HUES48 (cell line): ENCODE measurements at regions not wholly inside any gene's neighbourhood (a gene's known extent, or its start where the extent isn't known, plus 50 kb on each side); places are given as distances from the start of the nearest gene placed in this dataset.
"Not testable (repeated sequence)": the region's sequence is repeated elsewhere in the genome, so short reads cannot be mapped to it uniquely, and the experiment has no call there.

Experiments used
- H3K27ac ChIP-seq: one replicate; pipeline ENCODE4 v1.7.0; 2013; ENCODE audit warnings: low read depth, low read length, inconsistent platforms
- H3K27me3 ChIP-seq: 2 replicates; pipeline ENCODE4 v1.6.1; 2013; ENCODE audit warnings: mild to moderate bottlenecking, low read length; ENCODE audit not compliant: control insufficient read depth, insufficient read depth
- H3K36me3 ChIP-seq: 2 replicates; pipeline ENCODE4 v1.6.1; 2013; ENCODE audit warnings: low read length; ENCODE audit not compliant: control insufficient read depth, insufficient read depth
- H3K4me1 ChIP-seq: 2 replicates; pipeline ENCODE4 v1.6.1; 2013; ENCODE audit warnings: mild to moderate bottlenecking, low read length; ENCODE audit not compliant: control insufficient read depth, insufficient read depth
- H3K4me3 ChIP-seq: 2 replicates; pipeline ENCODE4 v1.5.1; 2013; ENCODE audit warnings: mild to moderate bottlenecking, low read depth, low read length
- H3K9ac ChIP-seq: 2 replicates; pipeline ENCODE4 v1.6.1; 2013; ENCODE audit warnings: mild to moderate bottlenecking, low read depth, low read length, moderate library complexity
- H3K9me3 ChIP-seq: 2 replicates; pipeline ENCODE4 v1.6.1; 2013; ENCODE audit warnings: low read length; ENCODE audit not compliant: control insufficient read depth, insufficient read depth

DNA sequence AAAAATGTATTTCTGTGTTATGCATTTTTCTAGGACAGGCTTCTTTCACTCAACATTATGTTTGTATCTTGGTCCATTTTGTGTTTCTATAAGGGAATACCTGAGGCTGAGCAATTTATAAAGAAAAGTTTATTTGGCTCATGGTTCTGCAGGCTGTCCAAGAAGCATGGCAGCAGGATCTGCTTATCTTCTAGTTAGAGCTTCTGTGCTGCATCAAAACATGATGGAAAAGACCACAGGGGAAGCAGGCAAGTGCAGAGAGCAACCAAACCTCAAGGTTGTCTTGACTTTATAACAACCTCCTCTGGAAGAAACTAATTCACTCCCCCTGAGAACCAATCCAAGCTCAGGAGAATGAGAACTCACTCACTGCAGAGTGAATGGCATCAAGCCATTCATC lies 1601.0 kb upstream of the NUDT12 start:
- Histone ChIP-seq H3K36me3 (no peaks in the 10 kb centered on the region), H3K9ac (no peak overlapping the region), H3K4me3 (no peak overlapping the region), H3K27me3 (no peaks in the 10 kb centered on the region), H3K9me3 (peaks cover 4% of the 10 kb centered on the region; the same call in 1 of the 2 replicates), H3K27ac (no peak overlapping the region), H3K4me1 (0 out of 2 replicates have a peak, but pooled peaks cover 5% of the 10 kb centered on the region)

DNA sequence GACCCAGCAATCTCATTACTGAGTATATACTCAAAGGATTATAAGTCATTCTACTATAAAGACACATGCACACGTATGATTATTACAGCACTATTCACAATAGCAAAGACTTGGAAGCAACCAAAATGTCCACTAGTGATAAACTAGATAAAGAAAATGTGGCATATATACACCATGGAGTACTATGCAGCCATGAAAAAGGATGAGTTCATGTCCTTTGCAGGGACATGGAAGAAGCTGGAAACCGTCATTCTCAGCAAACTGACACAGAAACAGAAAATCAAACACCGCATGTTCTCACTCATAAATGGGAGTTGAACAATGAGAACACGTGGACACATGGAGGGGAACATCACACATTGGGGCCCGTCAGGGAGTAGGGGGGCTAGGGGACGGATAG lies 1600.0 kb upstream of the NUDT12 start:
- H3K27ac ChIP-seq, H3K4me1 ChIP-seq, H3K9me3 ChIP-seq, H3K4me3 ChIP-seq, H3K27me3 ChIP-seq, H3K36me3 ChIP-seq, H3K9ac ChIP-seq: not testable (repeated sequence)

DNA sequence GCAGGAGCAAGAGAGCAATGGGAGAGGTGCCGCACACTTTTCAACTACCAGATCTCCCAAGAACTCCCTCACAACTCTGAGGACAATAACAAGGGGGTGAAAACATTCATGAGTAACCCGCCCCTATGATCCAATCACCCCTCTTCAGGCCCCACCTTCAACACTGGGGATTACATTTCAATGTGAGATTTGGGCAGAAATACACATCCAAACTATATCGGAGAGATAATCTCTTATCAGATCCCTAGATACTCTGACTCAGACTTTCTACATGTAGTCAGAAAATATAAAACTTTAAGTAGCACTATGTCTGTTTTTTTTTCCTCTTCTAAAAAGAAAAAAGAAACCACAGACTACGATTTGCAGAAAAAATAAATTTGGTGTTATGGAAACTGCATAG lies 1595.9 kb upstream of the NUDT12 start:
- Histone ChIP-seq H3K27me3 (no peaks in the 10 kb centered on the region), H3K4me3 (no peak overlapping the region), H3K27ac (no peak overlapping the region), H3K9me3 (peaks cover 4% of the 10 kb centered on the region; the same call in 1 of the 2 replicates), H3K4me1 (no peaks in the 10 kb centered on the region), H3K36me3 (no peaks in the 10 kb centered on the region), H3K9ac (no peak overlapping the region)

DNA sequence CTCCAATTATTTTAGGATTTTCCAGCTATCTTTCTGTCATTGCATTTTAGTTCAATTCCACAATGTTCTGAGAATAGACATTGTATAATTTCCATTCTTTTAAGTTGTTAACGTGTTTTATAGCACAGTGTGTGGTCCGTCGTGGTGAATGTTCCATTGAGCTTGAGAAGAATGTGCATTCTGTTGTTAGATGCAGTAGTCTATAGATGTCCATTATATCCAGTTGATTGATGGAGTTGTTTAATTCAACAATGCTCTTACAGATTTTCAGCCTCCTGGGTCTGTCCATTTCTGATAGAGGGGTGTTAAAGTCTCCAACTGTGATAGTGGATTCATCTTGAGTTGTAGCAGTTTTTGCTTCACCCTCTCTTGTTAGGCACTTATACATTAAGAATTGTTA lies 1587.7 kb upstream of the NUDT12 start:
- no peak overlapping the region for H3K9ac ChIP-seq
- no peak overlapping the region for H3K4me3 ChIP-seq
- H3K4me1 ChIP-seq = no peaks in the 10 kb centered on the region
- no peaks in the 10 kb centered on the region for H3K36me3 ChIP-seq
- no peaks in the 10 kb centered on the region for H3K9me3 ChIP-seq
- no peaks in the 10 kb centered on the region for H3K27me3 ChIP-seq
- H3K27ac ChIP-seq = no peak overlapping the region

DNA sequence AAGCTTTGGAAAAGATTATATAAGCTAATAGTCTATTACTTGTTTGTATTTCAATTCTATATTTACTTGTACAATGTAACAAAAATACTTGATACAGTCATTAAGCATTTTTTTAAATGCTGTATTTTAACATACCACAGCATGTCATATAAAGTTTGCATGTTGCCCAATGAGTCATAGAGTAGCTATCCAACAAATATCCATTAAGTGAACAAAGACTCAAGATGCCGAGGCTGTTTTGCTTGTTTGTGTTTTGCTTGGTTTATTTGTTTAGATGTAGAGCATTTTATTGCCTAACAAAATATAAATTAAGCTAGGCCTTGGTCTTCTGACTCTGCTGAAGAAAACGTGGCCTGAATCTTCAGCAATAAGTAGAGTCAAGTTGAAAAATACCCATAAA lies 1584.3 kb upstream of the NUDT12 start:
- Histone ChIP-seq H3K4me1 (no peaks in the 10 kb centered on the region), H3K9me3 (no peaks in the 10 kb centered on the region), H3K27me3 (no peaks in the 10 kb centered on the region), H3K36me3 (no peaks in the 10 kb centered on the region), H3K9ac (no peak overlapping the region), H3K4me3 (no peak overlapping the region), H3K27ac (no peak overlapping the region)

DNA sequence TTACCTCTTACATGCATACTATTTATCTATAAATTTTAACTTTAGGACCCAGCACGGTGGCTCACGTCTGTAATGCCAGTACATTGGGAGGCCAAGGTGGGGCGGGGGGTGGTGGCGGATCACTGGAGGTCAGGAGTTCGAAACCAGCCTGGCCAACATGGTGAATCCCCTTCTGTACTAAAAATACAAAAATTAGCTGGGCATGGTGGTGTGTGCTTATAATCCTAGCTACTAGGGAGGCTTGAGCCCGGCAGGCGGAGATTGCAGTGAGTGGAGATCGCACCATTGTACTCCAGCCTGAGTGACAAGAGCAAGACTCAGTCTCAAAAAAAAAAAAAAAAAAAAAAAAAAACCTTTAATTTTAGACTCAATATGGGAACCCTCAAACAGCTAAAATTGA lies 1582.6 kb upstream of the NUDT12 start:
- H3K27ac ChIP-seq = no peak overlapping the region
- H3K36me3 ChIP-seq = no peaks in the 10 kb centered on the region
- no peaks in the 10 kb centered on the region for H3K27me3 ChIP-seq
- no peaks in the 10 kb centered on the region for H3K9me3 ChIP-seq
- no peak overlapping the region for H3K9ac ChIP-seq
- H3K4me1 ChIP-seq = no peaks in the 10 kb centered on the region
- no peak overlapping the region for H3K4me3 ChIP-seq

DNA sequence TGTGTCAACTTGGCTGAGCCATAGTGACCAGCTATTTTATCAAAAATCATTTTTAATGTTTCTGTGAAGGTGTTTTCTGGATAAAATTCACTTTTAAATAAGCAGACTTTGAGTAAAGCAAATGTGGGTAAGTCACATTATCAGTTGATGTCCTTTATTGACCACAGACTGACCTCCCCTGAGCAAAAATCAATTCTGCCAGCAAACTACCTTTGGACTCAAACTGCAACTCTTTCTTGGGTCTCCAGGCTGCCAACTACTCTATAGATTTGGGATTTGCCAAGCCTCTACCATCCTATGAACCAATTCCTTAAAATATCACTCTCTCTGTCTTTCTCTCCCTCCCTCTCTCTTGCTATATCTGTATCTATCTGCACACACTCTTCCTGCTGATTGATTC lies 1571.7 kb upstream of the NUDT12 start:
- Histone ChIP-seq H3K27ac (no peak overlapping the region), H3K36me3 (no peaks in the 10 kb centered on the region), H3K4me3 (no peak overlapping the region), H3K27me3 (no peaks in the 10 kb centered on the region), H3K9ac (no peak overlapping the region), H3K4me1 (no peaks in the 10 kb centered on the region), H3K9me3 (no peaks in the 10 kb centered on the region)

DNA sequence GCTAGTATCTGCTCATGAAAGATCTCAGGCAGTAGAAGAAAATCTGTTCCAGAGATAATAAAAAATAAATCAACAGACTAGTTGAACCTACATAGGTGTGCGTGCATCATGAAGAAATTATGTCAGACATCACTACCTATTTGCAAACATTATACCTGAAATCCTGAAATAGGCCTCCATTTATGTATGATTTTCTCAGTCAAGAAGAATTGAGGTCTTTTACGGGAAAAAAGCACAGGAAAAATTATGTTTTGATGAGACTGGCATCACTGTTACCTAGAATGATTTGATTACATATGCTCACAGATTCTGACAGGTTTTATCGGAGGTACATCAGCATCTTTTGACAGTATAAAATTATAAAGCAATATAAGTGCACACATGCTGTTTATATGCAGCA lies 1570.5 kb upstream of the NUDT12 start:
- H3K9ac ChIP-seq = no peak overlapping the region
- H3K27ac ChIP-seq = no peak overlapping the region
- no peaks in the 10 kb centered on the region for H3K36me3 ChIP-seq
- no peaks in the 10 kb centered on the region for H3K27me3 ChIP-seq
- no peaks in the 10 kb centered on the region for H3K4me1 ChIP-seq
- no peaks in the 10 kb centered on the region for H3K9me3 ChIP-seq
- H3K4me3 ChIP-seq = no peak overlapping the region

DNA sequence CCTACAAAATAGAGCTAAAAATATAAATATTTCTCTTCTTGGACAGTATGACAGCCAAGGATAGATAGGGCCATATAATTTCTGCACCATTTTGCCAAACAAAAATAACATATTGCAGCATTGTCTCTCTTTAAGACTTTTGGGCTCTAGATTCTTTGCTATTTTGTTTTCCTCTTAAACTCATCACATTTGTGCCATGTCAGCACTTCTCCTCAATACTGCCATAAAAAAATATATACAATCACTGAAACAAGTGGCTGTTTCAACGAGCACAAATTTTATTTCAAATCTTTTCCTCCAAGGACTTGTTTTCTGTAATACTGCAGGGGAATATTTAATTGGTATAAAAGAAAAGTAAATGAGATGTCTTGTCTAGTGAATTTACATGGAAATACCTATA lies 1570.0 kb upstream of the NUDT12 start:
- H3K4me3 ChIP-seq = no peak overlapping the region
- H3K27ac ChIP-seq = no peak overlapping the region
- no peak overlapping the region for H3K9ac ChIP-seq
- H3K27me3 ChIP-seq = no peaks in the 10 kb centered on the region
- no peaks in the 10 kb centered on the region for H3K9me3 ChIP-seq
- no peaks in the 10 kb centered on the region for H3K4me1 ChIP-seq
- H3K36me3 ChIP-seq = no peaks in the 10 kb centered on the region

DNA sequence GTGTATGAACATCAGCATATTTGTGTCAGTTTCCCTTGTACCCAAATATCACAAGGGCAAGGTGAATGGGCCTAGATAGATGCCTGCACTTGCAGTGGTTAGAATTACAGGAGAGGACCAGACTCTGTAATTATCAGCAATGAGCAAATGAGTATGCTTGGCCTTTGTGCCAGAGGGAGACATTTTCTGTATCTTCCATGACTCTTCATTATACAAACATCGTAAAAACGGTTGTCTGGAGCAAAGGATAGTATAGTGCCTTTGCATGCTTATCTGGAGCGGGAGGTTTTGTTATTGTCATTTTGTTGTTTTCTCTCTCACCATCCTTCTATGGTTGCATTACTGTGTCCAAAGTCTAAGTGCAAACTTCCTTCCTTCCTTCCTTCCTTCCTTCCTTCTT lies 1568.5 kb upstream of the NUDT12 start:
- H3K4me1 ChIP-seq = no peaks in the 10 kb centered on the region
- no peak overlapping the region for H3K4me3 ChIP-seq
- H3K36me3 ChIP-seq = no peaks in the 10 kb centered on the region
- no peaks in the 10 kb centered on the region for H3K9me3 ChIP-seq
- H3K27me3 ChIP-seq = no peaks in the 10 kb centered on the region
- no peak overlapping the region for H3K27ac ChIP-seq
- H3K9ac ChIP-seq = no peak overlapping the region

DNA sequence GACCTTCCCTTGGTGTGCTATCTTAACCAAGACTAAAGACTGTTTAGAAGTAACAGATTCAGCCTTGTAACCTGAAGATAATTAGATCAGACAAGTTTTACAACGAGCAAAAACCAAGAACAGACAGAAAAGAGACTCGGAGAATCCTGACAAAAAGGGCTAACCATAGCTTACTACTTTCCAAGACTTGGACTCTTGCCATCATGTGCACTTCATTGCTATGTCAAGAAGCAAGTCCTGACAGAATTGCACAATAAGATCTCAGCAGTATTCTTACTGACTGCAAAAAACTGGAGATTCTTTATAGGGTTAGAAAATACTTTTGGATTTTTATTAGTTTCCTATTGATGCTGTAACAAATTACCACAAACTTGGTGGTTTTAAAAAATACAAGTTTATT lies 1539.0 kb upstream of the NUDT12 start:
- Histone ChIP-seq H3K27me3 (no peaks in the 10 kb centered on the region), H3K9ac (no peak overlapping the region), H3K36me3 (no peaks in the 10 kb centered on the region), H3K27ac (no peak overlapping the region), H3K9me3 (no peaks in the 10 kb centered on the region), H3K4me3 (no peak overlapping the region), H3K4me1 (no peaks in the 10 kb centered on the region)

DNA sequence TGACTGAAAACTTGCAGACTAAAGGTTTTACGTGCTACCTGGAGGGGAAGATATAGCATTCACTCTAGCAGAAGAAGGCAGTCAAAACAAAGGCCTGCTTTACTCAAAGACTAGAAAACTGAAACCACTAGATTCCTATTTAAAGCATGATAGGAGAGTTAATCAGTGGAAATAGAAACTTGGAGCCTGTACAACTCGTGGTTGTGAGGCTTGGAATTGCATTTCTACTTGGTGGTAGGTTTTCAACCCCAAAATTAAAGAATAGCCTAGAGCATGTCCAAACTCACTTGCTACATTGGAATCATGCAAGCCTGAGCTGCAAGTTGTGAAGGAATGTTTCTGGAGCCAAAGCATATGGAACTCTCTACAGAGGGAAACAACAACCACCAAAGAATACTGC lies 1526.4 kb upstream of the NUDT12 start:
- peaks cover 12% of the 10 kb centered on the region for H3K9me3 ChIP-seq
- no peak overlapping the region for H3K9ac ChIP-seq

More for the DNA sequence above, 1526.4 kb upstream of the NUDT12 start:
- Histone ChIP-seq H3K4me1 (no peaks in the 10 kb centered on the region), H3K27me3 (no peaks in the 10 kb centered on the region), H3K27ac (no peak overlapping the region), H3K4me3 (no peak overlapping the region), H3K36me3 (no peaks in the 10 kb centered on the region)
